ENCODE measurements at regions not wholly inside any gene's neighbourhood (a gene's known extent, or its start where the extent isn't known, plus 50 kb on each side); places are given as distances from the start of the nearest gene placed in this dataset.

DNA sequence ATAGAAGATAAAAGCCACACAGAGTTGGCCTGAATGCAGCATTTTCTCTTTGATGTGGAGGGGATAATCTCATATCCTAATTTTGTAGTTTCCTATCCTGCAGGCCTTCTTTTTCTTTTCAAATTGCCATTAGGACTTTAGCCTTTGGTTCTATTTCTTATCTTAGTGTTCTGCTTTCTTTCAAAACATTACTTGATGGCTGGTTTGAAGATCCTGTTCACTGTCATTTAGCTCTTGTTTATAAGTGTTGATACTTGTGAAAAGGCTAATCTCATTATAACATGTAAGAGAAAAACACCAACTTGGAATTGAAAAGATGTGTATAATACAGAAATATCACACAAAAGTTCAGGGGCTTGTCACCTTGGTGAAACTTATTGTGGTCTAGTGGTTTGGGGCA, 54.6 kb upstream of the PKIB start:
- no peaks in the 10 kb centered on the region for H3K27me3 ChIP-seq (ENCODE audit: insufficient read depth in 3 of 3, low read length in 2 of 3)
- intact Hi-C loops (cut with DNase I) = no loop called here
- H3K9me3 ChIP-seq = no peaks in the 10 kb centered on the region
- TF ChIP-seq CTCF (IDR thresholded peaks at IDR 0.05) = no peak
- DNase-seq = no peak
- H3K36me3 ChIP-seq (ENCODE audit: insufficient read depth in 1 of 2, low read depth in 1 of 2) = no peaks in the 10 kb centered on the region
- no peak overlapping the region for H3K27ac ChIP-seq
- ATAC-seq = no peak
- no peaks in the 10 kb centered on the region for H3K4me1 ChIP-seq
- no peak overlapping the region for H3K4me3 ChIP-seq

GRCh38 chr6:122558080-122558479, 52.1 kb upstream of the PKIB start:
- intact Hi-C loops (cut with DNase I) = no loop called here
- H3K27ac ChIP-seq = no peak overlapping the region
- H3K27me3 ChIP-seq (ENCODE audit: insufficient read depth in 3 of 3, low read length in 2 of 3) = no peaks in the 10 kb centered on the region
- no peak for DNase-seq
- H3K36me3 ChIP-seq (ENCODE audit: insufficient read depth in 1 of 2, low read depth in 1 of 2) = no peaks in the 10 kb centered on the region
- no peak for TF ChIP-seq CTCF (IDR thresholded peaks at IDR 0.05)
- H3K4me1 ChIP-seq = no peaks in the 10 kb centered on the region
- no peak overlapping the region for H3K4me3 ChIP-seq
- ATAC-seq = no peak
- no peaks in the 10 kb centered on the region for H3K9me3 ChIP-seq

Measured in psoas muscle (tissue), 6 donors.